ENCODE measurements at regions not wholly inside any gene's neighbourhood (a gene's known extent, or its start where the extent isn't known, plus 50 kb on each side); places are given as distances from the start of the nearest gene placed in this dataset.

GRCh38 chr20:22977047-22977785, 57.9 kb upstream of the SSTR4 start:
- TF ChIP-seq CTCF (IDR thresholded peaks at IDR 0.05; ENCODE audit: control insufficient read depth, extremely low read depth, insufficient read depth) = no peak
- H3K4me3 ChIP-seq (ENCODE audit: low read depth, low read length) = no peak overlapping the region
- DNase-seq (ENCODE audit: low read depth) = no peak

- no peak for DNase-seq (ENCODE audit: low read depth)
- TF ChIP-seq CTCF (IDR thresholded peaks at IDR 0.05; ENCODE audit: control insufficient read depth, extremely low read depth, insufficient read depth) = no peak
- H3K4me3 ChIP-seq (ENCODE audit: low read depth, low read length) = no peak overlapping the region
Observed at GRCh38 chr20:22984008-22984407, 51.1 kb upstream of the SSTR4 start.

GRCh38 chr20:22984606-22985005, 50.5 kb upstream of the SSTR4 start:
- DNase-seq (ENCODE audit: low read depth) = no peak
- H3K4me3 ChIP-seq (ENCODE audit: low read depth, low read length) = no peak overlapping the region
- TF ChIP-seq CTCF (IDR thresholded peaks at IDR 0.05; ENCODE audit: control insufficient read depth, extremely low read depth, insufficient read depth) = no peak

- DNase-seq (ENCODE audit: low read depth) = no peak
- no peak overlapping the region for H3K4me3 ChIP-seq (ENCODE audit: low read depth, low read length)
- no peak for TF ChIP-seq CTCF (IDR thresholded peaks at IDR 0.05; ENCODE audit: control insufficient read depth, extremely low read depth, insufficient read depth)
Observed at GRCh38 chr20:22985239-22985778, 49.8 kb upstream of the SSTR4 start.
